K562 (cell line): ENCODE measurements at regions not wholly inside any gene's neighbourhood (a gene's known extent, or its start where the extent isn't known, plus 50 kb on each side); places are given as distances from the start of the nearest gene placed in this dataset.

Experiments used
- CBX5 ChIP-seq: IDR thresholded peaks from 2 replicates; pipeline ENCODE4 v1.6.1; 2014; ENCODE audit warnings: low read depth, borderline replicate concordance
- RAD21 ChIP-seq, 2 experiments: fragments of 250-450 bp in 1 of 2; fragments of 450-650 bp in 1 of 2; sonication (Bioruptor Pico) in 1 of 2; formaldehyde crosslinking in 1 of 2; IDR thresholded peaks in 1 of 2; conservative IDR thresholded peaks in 1 of 2; 2 replicates each; pipeline versions ENCODE4 v1.4.0 to v1.8.0; 2020 to 2022; ENCODE audit warnings: mild to moderate bottlenecking in 2 of 2, moderate library complexity in 1 of 2
- SMARCA4 ChIP-seq: fragments of 450-650 bp; IDR thresholded peaks from 2 replicates; pipeline ENCODE4 v1.6.1; 2016
- STAG1 ChIP-seq: sonication (generic); formaldehyde crosslinking; IDR thresholded peaks from 2 replicates; pipeline ENCODE4 v1.5.0; 2020; ENCODE audit warnings: missing genetic modification reagents, borderline replicate concordance
- ZNF347 ChIP-seq: fragments of 450-650 bp; formaldehyde crosslinking; IDR thresholded peaks from 2 replicates; pipeline ENCODE4 v1.4.0; 2020; ENCODE audit warnings: low read depth, mild to moderate bottlenecking, moderate library complexity
- TF ChIP-seq, protein P1 (sequence below): fragments of 250-450 bp; sonication (Bioruptor Pico); IDR thresholded peaks from 2 replicates; pipeline ENCODE4 v1.8.0; 2022; ENCODE audit warnings: inconsistent platforms, mild to moderate bottlenecking, moderate library complexity, borderline replicate concordance

DNA sequence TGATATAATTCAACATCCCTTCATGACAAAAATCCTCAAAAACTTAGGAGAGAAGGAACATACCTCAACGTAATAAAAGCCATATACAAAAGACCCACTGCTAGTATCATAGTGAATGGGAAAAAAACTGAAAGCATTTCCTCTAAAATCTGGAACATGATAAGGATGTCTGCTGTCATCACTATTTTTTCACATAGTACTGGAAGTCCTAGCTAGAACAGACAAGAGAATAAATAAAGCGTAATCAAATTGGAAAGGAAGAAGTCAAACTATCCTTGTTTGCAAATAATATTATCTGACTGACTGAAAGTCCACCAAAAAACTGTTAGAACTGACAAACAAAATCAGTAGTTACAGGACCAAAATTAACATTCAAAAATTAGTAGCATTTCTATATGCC, 985.4 kb upstream of the AGA start:
- TF ChIP-seq RAD21 (CRISPR knock-in tag; conservative IDR thresholded peaks at IDR 0.05 in 1 of 2, IDR thresholded peaks at IDR 0.05 in 1 of 2), result no peak
- TF ChIP-seq SMARCA4, result no peak
- TF ChIP-seq, protein P1, sequence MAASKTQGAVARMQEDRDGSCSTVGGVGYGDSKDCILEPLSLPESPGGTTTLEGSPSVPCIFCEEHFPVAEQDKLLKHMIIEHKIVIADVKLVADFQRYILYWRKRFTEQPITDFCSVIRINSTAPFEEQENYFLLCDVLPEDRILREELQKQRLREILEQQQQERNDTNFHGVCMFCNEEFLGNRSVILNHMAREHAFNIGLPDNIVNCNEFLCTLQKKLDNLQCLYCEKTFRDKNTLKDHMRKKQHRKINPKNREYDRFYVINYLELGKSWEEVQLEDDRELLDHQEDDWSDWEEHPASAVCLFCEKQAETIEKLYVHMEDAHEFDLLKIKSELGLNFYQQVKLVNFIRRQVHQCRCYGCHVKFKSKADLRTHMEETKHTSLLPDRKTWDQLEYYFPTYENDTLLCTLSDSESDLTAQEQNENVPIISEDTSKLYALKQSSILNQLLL, result no peak
- TF ChIP-seq ZNF347 (CRISPR knock-in tag), result no peak
- no peak for TF ChIP-seq CBX5
- TF ChIP-seq STAG1 (CRISPR knock-in tag), result no peak
